Right lung (tissue), 2 donors: ENCODE measurements at regions not wholly inside any gene's neighbourhood (a gene's known extent, or its start where the extent isn't known, plus 50 kb on each side); places are given as distances from the start of the nearest gene placed in this dataset.

Source experiments
- DNase-seq, 2 donors: peaks; one replicate each; pipeline ENCODE4 v3.0.0-alpha.2; 2013

- no peak for DNase-seq
These were observed 1246.6 kb upstream of the LRRTM1 start for GRCh38 chr2:81551040-81551634.

DNA sequence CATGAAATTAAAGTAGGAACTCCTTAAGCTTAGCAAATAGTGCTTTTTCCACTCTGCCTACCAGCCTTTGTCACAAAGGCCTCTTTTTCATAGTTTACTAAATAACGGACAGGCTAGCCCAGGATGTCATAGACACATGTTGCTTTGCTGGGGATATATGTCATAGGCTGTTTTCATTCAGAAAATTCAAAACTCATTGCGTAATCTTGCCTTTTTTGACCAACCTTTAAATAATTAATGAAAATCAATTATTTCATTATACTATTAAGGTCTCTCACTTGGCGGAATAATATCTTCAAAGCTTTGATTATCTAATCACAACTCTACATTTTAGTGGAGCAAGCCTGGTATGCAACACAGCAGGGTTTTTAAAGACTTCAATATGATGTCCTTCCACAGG, 1245.7 kb upstream of the LRRTM1 start:
- no peak for DNase-seq

DNA sequence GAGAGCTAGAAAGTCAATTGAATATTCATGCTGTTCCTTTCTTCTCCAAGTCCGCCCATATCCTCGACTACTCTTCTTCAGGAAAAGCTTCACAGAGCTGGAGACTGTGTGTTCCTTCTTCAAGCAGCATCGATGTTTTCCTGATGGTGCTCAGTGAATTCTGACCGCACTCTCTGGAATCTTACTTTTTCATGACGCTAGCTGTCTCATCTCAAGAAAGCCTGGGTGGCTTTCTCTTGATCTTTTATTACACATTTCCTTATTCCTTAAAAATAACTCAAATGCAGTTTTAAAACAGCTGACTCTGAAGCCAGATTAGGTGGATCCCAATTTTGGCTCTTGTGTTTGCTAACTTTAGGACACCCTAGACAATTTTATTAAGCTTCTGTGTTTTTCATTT, 1245.1 kb upstream of the LRRTM1 start:
- DNase-seq, result no peak

- no peak for DNase-seq
These were observed 1241.1 kb upstream of the LRRTM1 start for GRCh38 chr2:81545626-81546025.

GRCh38 chr2:81542119-81542518, 1237.6 kb upstream of the LRRTM1 start:
- DNase-seq, result no peak

- no peak for DNase-seq
These were observed 1225.4 kb upstream of the LRRTM1 start for GRCh38 chr2:81529944-81530343.

DNA sequence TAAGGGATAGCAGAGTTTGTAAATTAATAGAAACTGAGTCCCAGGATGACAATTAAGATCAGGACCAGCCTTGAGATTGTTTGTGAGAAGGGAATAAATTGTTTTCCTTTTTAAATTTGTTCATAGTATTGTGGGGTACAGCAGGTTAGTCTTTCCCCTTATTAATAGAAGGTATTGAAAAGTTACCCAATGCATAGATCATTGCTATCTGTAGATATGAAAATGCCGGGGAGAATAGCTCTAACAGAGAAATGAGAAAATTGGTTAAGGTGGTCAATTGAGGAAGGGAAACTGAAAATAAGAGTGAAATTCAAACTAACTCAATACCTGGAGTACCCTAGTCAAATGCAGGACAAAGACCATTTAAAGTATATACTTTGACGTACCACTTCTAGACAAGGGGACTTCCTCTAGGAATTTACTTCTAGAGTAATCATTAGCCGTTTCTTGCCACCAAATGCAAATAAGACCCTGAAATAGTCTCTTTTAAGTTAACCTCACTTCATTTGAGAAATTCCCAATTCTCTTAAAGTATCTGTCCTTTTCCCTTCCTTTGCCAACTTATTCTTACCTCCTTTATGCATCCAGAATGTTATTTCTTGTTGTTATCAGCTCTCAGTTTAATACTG, 1224.4 kb upstream of the LRRTM1 start:
- no peak for DNase-seq

DNA sequence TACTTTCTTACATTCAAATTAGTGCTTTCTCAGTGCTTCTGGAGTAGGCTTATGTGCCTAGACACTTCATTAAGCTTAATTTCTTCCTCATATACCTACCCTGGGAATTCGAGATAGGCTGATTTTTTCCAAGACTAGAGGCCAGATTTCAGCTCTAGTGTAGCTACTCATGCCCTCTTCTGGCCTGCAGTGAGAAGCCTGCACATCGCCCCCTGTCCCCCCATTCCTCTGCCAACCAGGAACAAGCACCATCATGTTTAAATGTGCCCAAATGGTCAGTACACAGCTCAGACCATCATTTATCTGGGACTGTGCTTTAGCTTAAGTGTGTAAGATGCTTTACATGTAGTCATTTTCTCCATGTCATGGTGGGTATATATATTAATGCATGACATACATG, 1218.8 kb upstream of the LRRTM1 start:
- DNase-seq, result no peak

DNA sequence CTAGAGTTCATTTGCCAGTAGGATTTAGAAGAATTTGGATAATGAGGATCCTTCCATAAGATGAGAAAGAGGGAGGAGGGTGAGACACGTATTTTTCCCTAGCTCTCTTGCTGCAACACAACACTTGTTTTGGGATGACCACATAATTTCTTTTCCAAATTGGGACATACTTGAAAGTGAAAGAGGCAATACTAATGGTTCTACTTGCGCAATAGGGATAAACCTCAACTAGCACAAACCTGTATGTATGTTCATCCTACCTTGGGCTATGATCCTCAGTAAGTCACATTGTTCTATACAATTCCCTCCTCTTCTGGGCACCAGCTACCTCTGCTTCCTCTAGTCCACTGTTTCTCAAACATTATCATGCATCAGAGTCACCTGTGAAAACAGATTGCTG, 1208.8 kb upstream of the LRRTM1 start:
- no peak for DNase-seq

DNA sequence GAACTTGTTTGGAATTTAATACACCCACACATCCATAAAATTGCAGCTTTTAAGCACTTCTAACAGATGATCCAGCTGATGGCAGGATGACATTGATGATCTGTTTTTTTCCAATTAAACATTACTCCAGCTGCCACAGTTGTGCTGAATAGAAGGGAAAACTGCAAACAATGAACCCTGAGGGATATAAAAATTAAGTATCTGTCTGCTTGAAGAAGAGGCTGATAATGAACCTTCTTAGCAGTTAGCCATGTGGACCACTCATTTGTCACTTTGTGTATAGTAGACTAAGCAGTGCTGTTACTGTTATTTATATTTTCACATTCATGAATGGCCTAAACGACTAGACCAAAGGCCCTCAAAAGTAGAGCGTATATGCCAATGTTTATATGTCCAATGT, 1201.0 kb upstream of the LRRTM1 start:
- peak; percentile 13 to 16 for DNase-seq

DNA sequence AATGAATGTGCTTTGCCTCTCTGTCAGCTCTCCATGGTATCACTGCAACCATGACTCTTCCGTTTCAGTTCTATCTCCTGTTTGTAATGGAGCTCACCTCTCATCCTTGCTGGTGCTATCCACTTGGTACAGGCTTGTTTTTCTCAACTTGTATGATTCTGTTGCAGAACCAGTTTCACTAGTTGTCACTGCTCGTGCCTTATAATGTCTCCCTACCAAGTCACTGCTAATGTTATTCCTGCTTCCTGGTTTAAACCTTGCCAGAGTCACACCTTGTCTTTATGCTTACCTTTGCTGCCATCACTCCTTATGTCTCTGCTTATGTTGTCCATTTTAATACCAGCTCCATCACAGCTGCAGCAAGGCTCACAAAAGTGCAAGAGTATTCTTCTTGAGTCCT, 1191.0 kb upstream of the LRRTM1 start:
- DNase-seq, result no peak

- no peak for DNase-seq
These were observed 1178.7 kb upstream of the LRRTM1 start for GRCh38 chr2:81483254-81483653.

DNA sequence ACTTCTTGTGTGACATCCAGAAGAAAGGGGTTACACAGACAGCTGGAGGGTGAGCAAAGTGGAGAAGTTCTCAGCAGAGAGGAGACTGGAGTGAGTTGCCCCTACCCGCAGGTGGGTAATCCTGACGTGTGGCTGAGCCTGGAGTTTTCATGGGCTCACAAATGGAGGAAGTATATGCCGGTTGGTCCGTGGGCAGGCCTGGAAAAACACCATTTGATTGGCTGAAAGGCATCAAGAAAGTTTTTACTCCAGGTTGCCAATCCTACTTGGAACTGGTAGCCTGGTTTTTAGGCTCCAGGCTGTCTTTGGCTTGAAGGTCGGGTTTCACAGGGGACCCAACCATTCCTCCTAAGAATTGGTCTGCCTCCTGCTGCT, 1177.4 kb upstream of the LRRTM1 start:
- DNase-seq, result no peak

- DNase-seq, result no peak
These were observed 1176.9 kb upstream of the LRRTM1 start for GRCh38 chr2:81481242-81481993.

- DNase-seq, result no peak
These were observed 1162.5 kb upstream of the LRRTM1 start for GRCh38 chr2:81467096-81467495.

DNA sequence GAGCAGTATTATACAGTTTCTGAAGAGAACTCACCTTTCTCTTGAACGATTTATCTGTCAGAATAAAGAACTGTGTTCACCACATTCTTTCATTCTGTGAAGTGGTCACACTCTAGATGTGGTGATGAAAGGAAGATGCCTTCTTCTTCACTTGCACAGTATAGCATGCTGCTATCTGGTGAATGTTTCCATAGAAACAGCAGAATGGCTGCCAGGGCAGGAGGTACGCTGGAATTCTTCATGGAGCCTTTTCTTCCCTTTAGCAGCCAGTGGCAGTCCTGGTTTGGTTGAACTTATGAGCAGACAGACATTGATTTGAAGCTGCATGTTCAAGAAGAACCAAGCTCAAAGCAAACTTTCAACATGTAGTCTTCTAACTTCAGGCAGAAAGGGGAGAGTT, 1157.9 kb upstream of the LRRTM1 start:
- DNase-seq, result no peak

GRCh38 chr2:81445176-81445575, 1140.6 kb upstream of the LRRTM1 start:
- no peak for DNase-seq

DNA sequence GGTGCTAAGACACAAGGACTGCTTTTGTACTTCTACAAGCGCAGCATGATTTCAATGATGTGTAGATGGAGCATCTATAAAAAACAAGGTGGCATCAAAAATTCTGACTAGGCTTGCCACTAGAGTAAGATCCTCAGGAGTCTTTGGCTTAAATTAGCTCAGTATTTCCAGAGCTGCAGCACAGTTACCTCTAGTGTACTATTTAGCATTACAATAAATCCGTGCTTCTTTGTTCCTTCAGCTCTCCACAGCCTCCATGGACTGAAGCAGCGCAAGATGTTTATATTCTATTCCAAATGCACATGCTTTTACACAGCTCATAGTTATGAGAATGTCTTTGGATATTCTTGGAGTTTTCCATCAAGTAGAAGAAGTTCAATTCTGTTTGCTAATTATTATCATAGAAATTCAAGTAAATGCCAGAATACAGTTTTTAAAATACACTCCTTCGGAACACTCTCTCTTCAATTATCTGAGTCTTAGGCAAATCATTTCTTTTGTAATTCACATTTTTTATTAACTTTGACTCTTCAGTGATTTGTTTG, 1133.0 kb upstream of the LRRTM1 start:
- DNase-seq, result no peak

DNA sequence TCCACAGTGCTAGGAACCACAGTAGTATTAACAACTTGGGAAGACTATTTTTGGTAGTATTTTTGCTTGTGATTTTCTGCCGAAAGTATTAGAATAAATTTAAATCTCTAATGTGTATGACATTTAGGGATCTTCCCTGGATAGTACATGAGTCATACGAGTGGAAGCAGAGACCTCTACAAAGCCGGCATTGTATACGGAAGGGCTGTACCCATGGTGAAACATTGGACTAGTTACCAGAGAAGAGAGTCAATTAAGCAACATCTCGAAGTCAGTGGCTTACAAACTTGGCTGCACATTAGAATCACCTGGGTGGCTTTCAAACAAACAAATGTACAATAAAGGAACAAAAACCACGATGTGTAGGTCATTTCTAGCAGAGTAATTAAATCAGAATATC, 1131.7 kb upstream of the LRRTM1 start:
- no peak for DNase-seq

DNA sequence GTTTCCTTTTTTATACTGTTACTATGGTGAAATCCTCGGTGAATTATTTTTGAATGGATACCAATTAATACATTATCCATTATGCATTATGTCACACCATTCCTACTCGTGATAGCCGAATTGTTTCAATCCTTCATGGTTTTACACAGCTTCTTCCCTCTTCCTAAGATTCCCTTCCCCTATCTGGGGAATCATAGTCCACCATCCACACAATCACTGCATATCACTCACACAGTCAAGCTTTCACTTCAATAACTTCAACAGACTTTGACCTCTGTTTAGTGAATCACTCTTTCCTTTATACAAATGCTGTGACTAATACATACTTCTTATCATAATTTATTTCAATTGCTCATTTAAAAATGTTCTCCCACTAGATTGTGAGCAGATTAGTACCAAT, 1108.1 kb upstream of the LRRTM1 start:
- no peak for DNase-seq

GRCh38 chr2:81403508-81403907, 1099.0 kb upstream of the LRRTM1 start:
- DNase-seq, result no peak

DNA sequence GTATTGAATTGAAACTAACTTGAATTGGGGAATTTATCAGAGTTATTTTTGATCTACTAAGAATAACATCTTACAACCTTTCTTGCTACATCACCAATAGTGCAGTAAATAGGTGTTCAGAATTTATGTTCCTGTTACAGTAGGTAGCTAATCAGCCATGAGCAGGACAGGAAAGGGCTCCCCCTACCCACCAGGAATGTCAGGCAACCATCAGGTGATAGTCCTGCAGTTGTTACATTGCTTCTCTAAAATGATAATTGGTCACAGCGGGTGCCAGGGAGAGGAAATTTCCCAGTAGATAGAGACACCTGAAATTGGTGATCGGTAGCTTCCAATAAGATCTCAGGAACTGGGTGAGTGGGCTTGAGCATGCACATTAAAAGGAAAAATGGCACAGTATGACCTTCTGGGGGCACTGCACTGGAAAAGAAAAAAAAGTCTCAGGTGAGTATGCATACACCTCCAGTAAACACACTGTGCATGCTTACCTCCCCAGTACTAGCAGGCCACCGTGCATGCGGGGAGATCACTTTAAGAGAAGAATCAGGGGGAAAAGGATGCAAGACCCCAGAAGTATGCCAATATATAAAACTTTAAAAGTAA, 1092.0 kb upstream of the LRRTM1 start:
- no peak for DNase-seq

DNA sequence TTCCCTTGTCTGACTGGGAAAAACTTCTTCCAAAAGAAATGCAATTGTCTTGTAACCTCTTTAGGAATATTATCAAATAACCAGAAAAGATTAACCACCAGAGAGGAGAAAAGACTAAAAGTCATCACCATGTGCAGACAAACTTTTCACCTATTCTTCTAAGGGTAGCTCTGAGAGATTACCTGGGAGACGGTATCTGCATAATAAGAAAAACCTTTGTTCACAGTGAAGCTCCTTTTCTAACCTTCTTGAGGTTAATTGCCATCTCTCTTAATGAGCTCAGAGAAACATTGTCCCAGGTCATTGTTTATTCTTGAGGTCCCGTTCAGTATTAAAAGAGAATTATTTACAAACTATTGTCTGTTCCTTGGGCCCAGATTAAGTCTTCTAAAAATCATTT, 1091.2 kb upstream of the LRRTM1 start:
- DNase-seq, result no peak
